ENCODE measurements at regions not wholly inside any gene's neighbourhood (a gene's known extent, or its start where the extent isn't known, plus 50 kb on each side); places are given as distances from the start of the nearest gene placed in this dataset.
"Not testable (repeated sequence)": the region's sequence is repeated elsewhere in the genome, so short reads cannot be mapped to it uniquely, and the experiment has no call there.

DNA sequence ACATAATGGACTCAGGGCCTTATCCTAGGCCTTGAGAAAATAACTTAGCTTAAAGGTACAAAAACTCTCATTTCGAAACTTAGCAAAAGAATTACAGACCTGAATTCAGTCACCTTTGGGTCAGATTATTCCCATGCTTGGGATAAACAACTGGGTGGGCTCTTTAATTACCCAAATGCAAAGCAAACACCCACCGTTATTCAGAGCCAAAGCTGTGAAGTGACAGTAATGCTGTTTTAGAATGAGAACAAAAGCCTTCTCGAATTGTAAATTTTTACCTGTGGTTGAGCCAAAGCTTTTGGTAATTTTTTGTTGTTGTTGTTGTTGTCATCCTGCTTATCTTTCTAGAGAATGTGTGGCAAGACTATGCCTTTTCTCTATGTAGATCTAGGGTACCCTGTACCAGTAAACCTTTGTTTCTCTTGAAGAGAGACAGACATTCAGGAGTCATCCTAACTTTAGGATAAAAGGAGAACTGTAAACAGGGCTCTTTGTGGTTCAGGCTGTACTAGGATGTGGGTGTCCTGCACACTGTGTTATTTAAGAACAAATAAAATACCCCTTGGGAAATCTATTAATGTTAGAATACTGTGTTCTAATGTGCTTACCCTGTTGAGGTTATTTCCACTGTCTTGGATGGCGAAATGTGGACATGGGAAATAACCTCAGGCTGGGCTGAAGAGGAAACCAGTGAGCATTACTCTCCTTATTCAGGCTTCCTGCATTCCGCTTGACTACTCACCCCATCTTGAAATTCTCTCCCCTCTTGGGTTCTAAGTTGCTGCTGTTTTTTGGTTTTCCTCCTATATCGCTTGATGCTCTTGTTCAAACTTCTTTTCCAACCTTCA, 480.7 kb downstream of the CD83 start:
- no peaks in the 10 kb centered on the region for H3F3A ChIP-seq (replicated peaks; ENCODE audit: insufficient read depth)
- H3K4me2 ChIP-seq, result no peak overlapping the region
- H3K4me1 ChIP-seq (ENCODE audit: control insufficient read depth in 1 of 2, insufficient read depth in 2 of 2, low read depth in 1 of 2, low read length in 1 of 2), result no peaks in the 10 kb centered on the region; a peak in 1 of 4 replicates
- H3K9ac ChIP-seq, result no peak overlapping the region
- no peak for TF ChIP-seq ELF1 (IDR thresholded peaks at IDR 0.05)
- no peak for TF ChIP-seq TEAD4 (IDR thresholded peaks at IDR 0.05; ENCODE audit: borderline replicate concordance, insufficient read depth)
- TF ChIP-seq RXRA (IDR thresholded peaks at IDR 0.05; ENCODE audit: borderline replicate concordance, low read depth), result no peak
- TF ChIP-seq RCOR1 (IDR thresholded peaks at IDR 0.05; ENCODE audit: low read length), result no peak
- no peak for TF ChIP-seq FOXJ3 (CRISPR knock-in tag; IDR thresholded peaks at IDR 0.05)
- TF ChIP-seq TCF12 (IDR thresholded peaks at IDR 0.05), result no peak
- no peak for TF ChIP-seq NFIC (IDR thresholded peaks at IDR 0.05; ENCODE audit: borderline replicate concordance)
- no peak for TF ChIP-seq NRF1 (IDR thresholded peaks at IDR 0.05; ENCODE audit: low read depth, low read length)
- no peak for TF ChIP-seq POLR2AphosphoS5 (IDR thresholded peaks at IDR 0.05; ENCODE audit: low read depth, low read length)
- no peak for TF ChIP-seq SMC3 (IDR thresholded peaks at IDR 0.05; ENCODE audit: low read depth, low read length)
- no peak for TF ChIP-seq MEF2A (IDR thresholded peaks at IDR 0.05; ENCODE audit: borderline replicate concordance, low read depth)
- TF ChIP-seq GABPA (IDR thresholded peaks at IDR 0.05; ENCODE audit: low read depth), result no peak
- no peak for TF ChIP-seq SIN3A (IDR thresholded peaks at IDR 0.05; ENCODE audit: borderline replicate concordance, low read depth, low read length)
- no peak for TF ChIP-seq TAF1 (IDR thresholded peaks at IDR 0.05; ENCODE audit: borderline replicate concordance, low read depth, low read length)
- TF ChIP-seq, protein P1, sequence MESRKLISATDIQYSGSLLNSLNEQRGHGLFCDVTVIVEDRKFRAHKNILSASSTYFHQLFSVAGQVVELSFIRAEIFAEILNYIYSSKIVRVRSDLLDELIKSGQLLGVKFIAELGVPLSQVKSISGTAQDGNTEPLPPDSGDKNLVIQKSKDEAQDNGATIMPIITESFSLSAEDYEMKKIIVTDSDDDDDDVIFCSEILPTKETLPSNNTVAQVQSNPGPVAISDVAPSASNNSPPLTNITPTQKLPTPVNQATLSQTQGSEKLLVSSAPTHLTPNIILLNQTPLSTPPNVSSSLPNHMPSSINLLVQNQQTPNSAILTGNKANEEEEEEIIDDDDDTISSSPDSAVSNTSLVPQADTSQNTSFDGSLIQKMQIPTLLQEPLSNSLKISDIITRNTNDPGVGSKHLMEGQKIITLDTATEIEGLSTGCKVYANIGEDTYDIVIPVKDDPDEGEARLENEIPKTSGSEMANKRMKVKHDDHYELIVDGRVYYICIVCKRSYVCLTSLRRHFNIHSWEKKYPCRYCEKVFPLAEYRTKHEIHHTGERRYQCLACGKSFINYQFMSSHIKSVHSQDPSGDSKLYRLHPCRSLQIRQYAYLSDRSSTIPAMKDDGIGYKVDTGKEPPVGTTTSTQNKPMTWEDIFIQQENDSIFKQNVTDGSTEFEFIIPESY (IDR thresholded peaks at IDR 0.05; ENCODE audit: borderline replicate concordance, low read depth), result no peak
- TF ChIP-seq, protein P2, sequence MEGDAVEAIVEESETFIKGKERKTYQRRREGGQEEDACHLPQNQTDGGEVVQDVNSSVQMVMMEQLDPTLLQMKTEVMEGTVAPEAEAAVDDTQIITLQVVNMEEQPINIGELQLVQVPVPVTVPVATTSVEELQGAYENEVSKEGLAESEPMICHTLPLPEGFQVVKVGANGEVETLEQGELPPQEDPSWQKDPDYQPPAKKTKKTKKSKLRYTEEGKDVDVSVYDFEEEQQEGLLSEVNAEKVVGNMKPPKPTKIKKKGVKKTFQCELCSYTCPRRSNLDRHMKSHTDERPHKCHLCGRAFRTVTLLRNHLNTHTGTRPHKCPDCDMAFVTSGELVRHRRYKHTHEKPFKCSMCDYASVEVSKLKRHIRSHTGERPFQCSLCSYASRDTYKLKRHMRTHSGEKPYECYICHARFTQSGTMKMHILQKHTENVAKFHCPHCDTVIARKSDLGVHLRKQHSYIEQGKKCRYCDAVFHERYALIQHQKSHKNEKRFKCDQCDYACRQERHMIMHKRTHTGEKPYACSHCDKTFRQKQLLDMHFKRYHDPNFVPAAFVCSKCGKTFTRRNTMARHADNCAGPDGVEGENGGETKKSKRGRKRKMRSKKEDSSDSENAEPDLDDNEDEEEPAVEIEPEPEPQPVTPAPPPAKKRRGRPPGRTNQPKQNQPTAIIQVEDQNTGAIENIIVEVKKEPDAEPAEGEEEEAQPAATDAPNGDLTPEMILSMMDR (IDR thresholded peaks at IDR 0.05), result no peak
- TF ChIP-seq, protein P3, sequence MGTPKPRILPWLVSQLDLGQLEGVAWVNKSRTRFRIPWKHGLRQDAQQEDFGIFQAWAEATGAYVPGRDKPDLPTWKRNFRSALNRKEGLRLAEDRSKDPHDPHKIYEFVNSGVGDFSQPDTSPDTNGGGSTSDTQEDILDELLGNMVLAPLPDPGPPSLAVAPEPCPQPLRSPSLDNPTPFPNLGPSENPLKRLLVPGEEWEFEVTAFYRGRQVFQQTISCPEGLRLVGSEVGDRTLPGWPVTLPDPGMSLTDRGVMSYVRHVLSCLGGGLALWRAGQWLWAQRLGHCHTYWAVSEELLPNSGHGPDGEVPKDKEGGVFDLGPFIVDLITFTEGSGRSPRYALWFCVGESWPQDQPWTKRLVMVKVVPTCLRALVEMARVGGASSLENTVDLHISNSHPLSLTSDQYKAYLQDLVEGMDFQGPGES (IDR thresholded peaks at IDR 0.05; ENCODE audit: low read depth, low read length), result no peak
- TF ChIP-seq RAD21 (IDR thresholded peaks at IDR 0.05; ENCODE audit: low read length), result no peak
- TF ChIP-seq, protein P4, sequence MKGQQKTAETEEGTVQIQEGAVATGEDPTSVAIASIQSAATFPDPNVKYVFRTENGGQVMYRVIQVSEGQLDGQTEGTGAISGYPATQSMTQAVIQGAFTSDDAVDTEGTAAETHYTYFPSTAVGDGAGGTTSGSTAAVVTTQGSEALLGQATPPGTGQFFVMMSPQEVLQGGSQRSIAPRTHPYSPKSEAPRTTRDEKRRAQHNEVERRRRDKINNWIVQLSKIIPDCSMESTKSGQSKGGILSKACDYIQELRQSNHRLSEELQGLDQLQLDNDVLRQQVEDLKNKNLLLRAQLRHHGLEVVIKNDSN (IDR thresholded peaks at IDR 0.05; ENCODE audit: borderline replicate concordance, low read depth), result no peak
- no peaks in the 10 kb centered on the region for H3K79me2 ChIP-seq (ENCODE audit: insufficient read depth)
- H3K9me2 ChIP-seq, result no peaks in the 10 kb centered on the region
- no peaks in the 10 kb centered on the region for H3K36me3 ChIP-seq (replicated peaks in 1 of 2; ENCODE audit: control insufficient read depth in 1 of 2, insufficient read depth in 2 of 2, low read length in 1 of 2)
- no peak for DNase-seq
- H2AFZ ChIP-seq (ENCODE audit: low read depth), result no peak overlapping the region
- H4K20me1 ChIP-seq (ENCODE audit: insufficient read depth), result no peaks in the 10 kb centered on the region
- ChIA-PET POLR2A (no interaction called here), CTCF (no interaction called here)
- no peak overlapping the region for H3K27ac ChIP-seq (ENCODE audit: low read depth in 2 of 2, low read length in 1 of 2)
- 36% methylated on average over 6 of the region's 6 CpGs for WGBS (ENCODE audit: low lambda C conversion rate)
- no peaks in the 10 kb centered on the region for H3K9me3 ChIP-seq
- no peaks in the 10 kb centered on the region for H3K27me3 ChIP-seq (ENCODE audit: insufficient read depth)
- H3K4me3 ChIP-seq (ENCODE audit: low read depth in 2 of 2, low read length in 1 of 2), result no peak overlapping the region

DNA sequence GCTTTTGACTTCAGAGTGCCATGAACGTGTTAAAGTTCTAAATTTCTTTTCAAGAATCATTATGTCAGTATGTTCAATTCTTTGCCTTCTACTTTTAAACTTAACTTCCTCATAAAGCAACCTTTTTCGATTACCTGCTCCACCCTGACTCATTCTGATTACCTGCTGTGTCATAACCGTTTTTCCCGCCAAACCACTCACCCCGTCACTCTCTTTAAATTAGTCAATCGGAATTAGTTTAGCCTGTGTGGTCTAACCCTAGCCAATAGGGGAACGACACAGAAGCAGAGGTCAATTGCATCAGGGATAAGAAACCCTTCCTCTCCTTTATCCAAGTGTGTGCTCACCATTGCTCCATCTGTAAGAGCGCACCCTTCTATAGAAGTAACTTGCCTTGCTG, 482.7 kb downstream of the CD83 start:
- H3K27me3 ChIP-seq (ENCODE audit: insufficient read depth); H3K4me1 ChIP-seq (ENCODE audit: control insufficient read depth in 1 of 2, insufficient read depth in 2 of 2, low read depth in 1 of 2, low read length in 1 of 2); CTCF ChIA-PET; H3K9me3 ChIP-seq; H3K27ac ChIP-seq (ENCODE audit: low read depth in 2 of 2, low read length in 1 of 2); POLR2A ChIA-PET; H3K79me2 ChIP-seq (ENCODE audit: insufficient read depth); H3K9me2 ChIP-seq; H3K4me3 ChIP-seq (ENCODE audit: low read depth in 2 of 2, low read length in 1 of 2); H2AFZ ChIP-seq (ENCODE audit: low read depth); DNase-seq; H3K9ac ChIP-seq; H3K36me3 ChIP-seq (replicated peaks in 1 of 2; ENCODE audit: control insufficient read depth in 1 of 2, insufficient read depth in 2 of 2, low read length in 1 of 2); H3F3A ChIP-seq (replicated peaks; ENCODE audit: insufficient read depth); H3K4me2 ChIP-seq; H4K20me1 ChIP-seq (ENCODE audit: insufficient read depth): not testable (repeated sequence)
- WGBS (ENCODE audit: low lambda C conversion rate), result 52% methylated on average over 8 of the region's 8 CpGs

Data from SK-N-SH (cell line).